ENCODE measurements at regions not wholly inside any gene's neighbourhood (a gene's known extent, or its start where the extent isn't known, plus 50 kb on each side); places are given as distances from the start of the nearest gene placed in this dataset.

GRCh38 chr10:76615049-76615448 is 1022.6 kb downstream of the KCNMA1 start:
- no peak for DNase-seq (ENCODE audit: low spot score)

Measured in H4 (cell line).